NCI-H1105 treated with DMSO at 0.1 percent for 48 hours (cell line): ENCODE measurements at regions not wholly inside any gene's neighbourhood (a gene's known extent, or its start where the extent isn't known, plus 50 kb on each side); places are given as distances from the start of the nearest gene placed in this dataset.
A peak's percentile ranks its signal among the peaks of the same experiment; 100 is the strongest.
"Not testable (repeated sequence)": the region's sequence is repeated elsewhere in the genome, so short reads cannot be mapped to it uniquely, and the experiment has no call there.

ENCODE experiments used
- DNase-seq: peaks from one replicate; lab custom pipeline; 2025; lab: John Stamatoyannopoulos, UW

DNA sequence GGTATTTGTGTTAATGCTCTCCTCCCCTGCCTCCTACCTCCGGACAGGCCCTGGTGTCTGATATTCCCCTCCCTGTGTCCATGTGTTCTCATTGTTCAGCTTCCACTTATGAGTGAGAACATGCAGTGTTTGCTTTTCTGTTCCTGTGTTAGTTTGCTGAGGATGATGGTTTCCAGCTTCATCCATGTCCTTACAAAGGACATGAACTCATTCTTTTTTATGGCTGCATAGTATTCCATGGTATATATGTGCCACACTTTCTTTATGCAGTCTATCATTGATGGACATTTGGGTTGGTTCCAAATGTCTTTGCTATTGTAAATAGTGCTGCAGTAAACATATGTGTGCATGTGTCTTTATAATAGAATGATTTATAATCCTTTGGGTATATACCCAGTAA, 105.2 kb upstream of the SNX2 start:
- not testable (repeated sequence) for DNase-seq

GRCh38 chr5:122673343-122673742, 101.5 kb upstream of the SNX2 start:
- no peak for DNase-seq

- no peak for DNase-seq
These were observed 100.5 kb upstream of the SNX2 start for GRCh38 chr5:122674385-122674784.

DNA sequence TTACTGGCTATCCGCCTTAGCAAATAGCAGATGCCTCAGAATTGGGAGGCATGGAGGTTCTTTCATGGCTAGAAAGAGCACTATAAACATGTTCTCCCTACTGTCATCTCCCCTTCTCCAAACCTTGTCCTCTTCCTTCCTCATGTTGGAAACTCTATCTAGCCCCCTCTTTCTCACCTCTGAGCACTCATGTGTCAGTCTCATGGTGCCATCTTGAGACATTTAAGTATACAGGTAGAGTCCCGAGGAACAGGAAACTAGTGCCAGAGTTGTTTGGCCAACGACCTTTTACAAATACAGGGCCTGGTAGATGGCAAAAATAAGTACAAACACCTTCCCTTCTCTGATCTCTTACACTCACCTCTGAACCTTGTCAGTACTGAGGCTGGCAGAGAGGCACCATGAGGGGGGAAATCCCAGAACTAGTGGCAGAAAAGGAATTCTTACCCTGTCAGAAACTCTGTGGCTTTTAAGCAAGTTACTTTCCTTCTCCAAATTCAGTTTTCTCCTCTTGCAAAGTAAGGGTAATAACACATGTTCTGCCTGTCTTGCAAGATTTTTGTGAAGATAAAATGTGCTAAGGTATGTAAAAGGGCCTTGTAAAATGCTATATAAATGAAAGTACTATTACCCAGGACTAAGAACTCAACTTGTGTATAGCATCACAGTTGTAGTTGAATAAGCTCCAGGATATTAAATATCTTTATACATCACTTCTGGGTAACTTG, 94.1 kb upstream of the SNX2 start:
- no peak for DNase-seq

DNA sequence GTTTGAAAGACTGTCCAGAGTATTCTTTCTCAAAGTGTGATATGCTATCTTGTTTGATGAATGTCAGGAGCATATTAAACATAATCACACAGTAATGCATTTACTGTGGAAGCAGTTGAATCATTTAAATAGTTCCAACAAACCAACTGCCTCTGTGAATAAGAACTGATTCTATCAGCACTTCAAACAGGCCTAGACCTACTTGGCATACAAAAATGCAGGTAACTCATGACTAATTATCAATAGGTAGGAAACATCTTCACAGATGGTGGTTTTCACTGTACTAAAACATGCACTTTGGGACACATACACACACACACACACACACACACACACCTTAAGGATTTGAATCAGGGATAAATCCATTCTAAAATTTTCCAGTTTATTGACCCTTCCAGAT, 91.2 kb upstream of the SNX2 start:
- no peak for DNase-seq

- peak; percentile 31 for DNase-seq
These were observed 84.6 kb upstream of the SNX2 start for GRCh38 chr5:122690266-122690665.

GRCh38 chr5:122691931-122692330, 82.9 kb upstream of the SNX2 start:
- DNase-seq = no peak

DNA sequence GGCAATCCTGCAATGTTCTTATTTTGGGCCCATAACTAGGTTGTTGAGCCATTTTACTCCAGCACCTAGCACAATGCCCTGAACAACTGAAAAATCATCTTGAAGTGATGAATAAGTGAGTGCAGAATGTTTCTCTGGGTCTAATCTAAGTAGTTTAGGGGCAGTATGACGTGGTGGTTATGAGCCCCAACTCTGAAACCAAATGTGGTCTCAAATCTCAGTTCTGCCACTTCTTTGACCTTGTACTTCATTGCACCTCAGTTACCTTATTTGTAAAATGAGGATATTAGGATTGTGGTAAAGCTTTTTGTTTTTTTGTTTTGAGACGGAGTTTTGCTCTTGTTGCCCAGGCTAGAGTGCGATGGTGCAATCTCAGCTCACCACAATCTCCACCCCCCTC, 80.9 kb upstream of the SNX2 start:
- no peak for DNase-seq

- no peak for DNase-seq
These were observed 80.0 kb upstream of the SNX2 start for GRCh38 chr5:122694884-122695283.

GRCh38 chr5:122696735-122697134, 78.1 kb upstream of the SNX2 start:
- DNase-seq = not testable (repeated sequence)

DNA sequence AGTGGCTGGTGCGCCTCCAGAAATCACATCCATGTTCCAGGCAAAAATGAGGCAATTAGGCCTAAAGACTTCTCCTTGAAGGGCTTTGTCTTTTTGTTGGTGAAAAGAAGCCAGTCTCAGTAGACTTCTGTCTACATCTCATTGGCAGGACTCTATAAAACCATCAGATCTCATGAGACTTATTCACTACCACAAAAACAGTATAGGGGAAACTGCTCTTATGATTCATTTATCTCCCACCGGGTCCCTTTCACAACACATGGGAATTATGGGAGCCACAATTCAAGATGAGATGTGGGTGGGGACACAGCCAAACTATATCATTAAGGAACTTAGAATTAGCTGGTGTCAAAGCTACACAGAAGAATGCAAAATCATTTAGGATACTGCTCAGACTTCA, 77.7 kb upstream of the SNX2 start:
- no peak for DNase-seq

- DNase-seq = no peak
These were observed 75.7 kb upstream of the SNX2 start for GRCh38 chr5:122699201-122699600.

DNA sequence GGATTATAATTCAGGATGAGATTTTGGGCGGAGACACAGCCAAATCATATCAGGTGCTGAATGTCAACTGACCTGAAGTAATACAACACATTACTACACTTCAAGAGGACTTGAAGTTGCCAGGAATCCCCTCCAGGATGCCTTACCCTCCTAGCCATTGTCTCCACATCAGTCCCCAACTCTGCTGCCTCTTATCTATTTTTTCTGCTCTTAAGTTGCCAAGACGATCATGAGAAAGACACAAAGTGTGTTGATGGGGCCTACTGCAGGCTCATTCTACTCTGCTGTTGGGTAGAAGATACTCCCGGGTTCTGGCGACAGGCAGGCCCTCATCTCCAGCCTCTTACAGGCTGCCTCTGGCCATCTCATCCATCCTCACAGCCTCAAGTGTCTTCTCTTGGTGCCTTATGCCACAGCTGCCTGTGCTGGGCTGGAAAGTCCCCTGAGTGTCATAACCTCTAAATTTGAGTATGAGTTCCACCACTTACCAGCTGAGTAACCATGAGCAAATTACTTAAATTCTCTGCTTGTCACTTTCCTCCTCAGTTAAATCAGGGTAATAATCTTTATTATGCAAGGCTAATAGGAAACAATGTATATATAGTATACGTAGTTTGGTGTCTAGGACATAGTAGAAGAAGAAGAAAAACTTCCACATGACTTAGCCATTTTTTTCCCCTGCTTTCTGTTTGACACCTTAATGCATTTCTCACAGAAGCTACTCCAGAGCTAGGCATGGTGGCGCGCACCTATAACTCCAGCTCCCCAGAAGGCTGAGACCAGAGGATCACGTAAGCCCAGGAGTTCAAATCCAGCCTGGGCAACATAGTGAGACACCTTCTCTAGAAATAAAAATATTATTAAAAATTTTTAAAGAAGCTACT, 73.0 kb upstream of the SNX2 start:
- no peak for DNase-seq

DNA sequence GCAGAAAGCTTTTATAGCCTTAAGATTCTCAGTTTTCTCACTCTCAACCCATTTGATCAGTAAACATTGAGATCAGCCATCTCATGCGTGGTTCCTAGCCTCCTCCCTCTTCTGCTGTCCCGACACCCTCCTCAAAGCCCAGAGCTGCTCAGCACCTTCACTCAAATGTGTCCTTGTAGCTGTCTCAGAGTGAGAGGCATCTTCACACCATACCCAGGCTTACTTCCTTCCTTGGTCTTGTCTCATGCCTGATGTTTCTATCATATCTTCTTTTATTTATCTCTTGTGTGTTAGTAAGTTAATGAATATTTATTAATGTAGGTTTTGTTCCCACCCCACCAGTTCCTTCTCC, 72.4 kb upstream of the SNX2 start:
- DNase-seq = no peak

GRCh38 chr5:122703203-122703602, 71.7 kb upstream of the SNX2 start:
- DNase-seq = no peak

GRCh38 chr5:122704247-122705036, 70.4 kb upstream of the SNX2 start:
- DNase-seq = no peak

GRCh38 chr5:122705851-122706250, 69.0 kb upstream of the SNX2 start:
- no peak for DNase-seq

DNA sequence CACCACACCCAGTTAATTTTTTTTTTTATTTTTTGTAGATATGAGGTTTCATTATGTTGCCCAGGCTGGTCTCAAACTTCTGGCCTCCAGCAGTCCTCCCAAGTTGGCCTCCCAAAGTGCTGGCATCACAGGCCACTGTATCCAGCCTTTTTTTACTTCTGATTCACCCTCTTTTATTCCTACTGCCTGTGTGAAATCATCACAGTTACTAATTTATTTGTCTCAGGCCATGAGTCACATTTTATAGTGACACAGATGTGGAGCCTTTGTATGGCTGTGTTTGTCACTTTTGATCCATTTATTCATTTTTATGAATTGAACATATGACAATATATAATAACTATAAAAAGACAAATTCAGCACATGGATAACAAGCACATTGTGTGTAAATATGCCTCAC, 67.1 kb upstream of the SNX2 start:
- DNase-seq = no peak

DNA sequence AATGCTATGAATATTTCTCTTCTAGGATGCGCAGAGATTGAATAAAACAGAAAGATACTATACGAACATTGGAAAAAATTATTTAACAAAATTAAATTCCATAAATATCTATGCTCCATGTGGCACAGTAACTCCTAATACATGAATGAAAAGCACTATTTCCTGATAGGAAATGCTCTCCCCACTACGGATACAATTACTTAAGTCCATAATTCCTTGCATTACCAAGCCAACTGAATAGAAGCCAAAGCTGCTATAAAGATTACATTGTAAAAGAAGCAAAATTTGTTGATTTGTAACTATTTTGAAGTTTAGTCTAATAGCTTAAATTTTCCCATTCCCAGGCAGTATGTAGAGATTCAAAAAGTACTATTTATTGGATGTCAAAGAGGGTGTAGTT, 61.8 kb upstream of the SNX2 start:
- DNase-seq = no peak

DNA sequence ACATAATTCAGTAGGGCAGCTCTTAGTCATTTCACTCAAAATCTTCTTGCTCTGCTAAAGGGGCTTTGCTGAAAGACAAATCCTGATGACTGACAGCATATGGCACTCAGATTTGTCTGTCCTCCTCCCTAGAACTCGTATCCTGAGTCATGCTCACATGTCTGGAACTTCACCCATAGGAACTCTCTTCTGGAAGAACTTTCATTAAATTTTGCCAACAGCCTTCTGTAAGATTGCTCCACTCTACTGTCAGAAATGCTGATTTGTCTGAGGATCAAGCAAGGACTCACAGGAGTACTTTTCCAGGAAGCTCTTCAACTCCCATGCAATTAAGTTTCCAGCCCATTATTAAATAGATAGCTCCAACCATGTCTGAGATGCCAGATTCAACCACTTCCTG, 59.8 kb upstream of the SNX2 start:
- DNase-seq = no peak

- no peak for DNase-seq
These were observed 56.3 kb upstream of the SNX2 start for GRCh38 chr5:122718611-122719010.

- no peak for DNase-seq
These were observed 54.7 kb upstream of the SNX2 start for GRCh38 chr5:122719991-122720746.
